Mesodermal cell (in vitro differentiated cells): ENCODE measurements at regions not wholly inside any gene's neighbourhood (a gene's known extent, or its start where the extent isn't known, plus 50 kb on each side); places are given as distances from the start of the nearest gene placed in this dataset.
"Not testable (repeated sequence)": the region's sequence is repeated elsewhere in the genome, so short reads cannot be mapped to it uniquely, and the experiment has no call there.

Experiments
- H3K27ac ChIP-seq: 2 replicates; pipeline ENCODE4 v1.7.0; 2013; ENCODE audit warnings: mild to moderate bottlenecking, low read depth, low read length, moderate library complexity; ENCODE audit not compliant: severe bottlenecking
- H3K36me3 ChIP-seq: 2 replicates; pipeline ENCODE4 v1.7.1; 2013; ENCODE audit warnings: mild to moderate bottlenecking, low read length, moderate library complexity; ENCODE audit not compliant: control insufficient read depth, insufficient read depth
- H3K4me1 ChIP-seq: one replicate; pipeline ENCODE4 v1.7.1; 2013; ENCODE audit warnings: mild to moderate bottlenecking, low read length; ENCODE audit not compliant: insufficient read depth, control insufficient read depth, poor library complexity, severe bottlenecking
- H3K4me3 ChIP-seq: 2 replicates; pipeline ENCODE4 v1.7.0; 2013; ENCODE audit warnings: low read length, control low read depth, mild to moderate bottlenecking; ENCODE audit not compliant: insufficient read depth, poor library complexity, severe bottlenecking; ENCODE audit errors: extremely low read depth
- H3K9me3 ChIP-seq: 2 replicates; pipeline ENCODE4 v1.7.1; 2013; ENCODE audit warnings: mild to moderate bottlenecking, low read length, moderate library complexity; ENCODE audit not compliant: control insufficient read depth
- WGBS, 2 experiments: methylation state at CpG; one replicate each; pipeline ENCODE4 v1.1.5; 2013; ENCODE audit warnings: missing lambda C conversion rate in 2 of 2; ENCODE audit not compliant: insufficient coverage in 2 of 2; 5-methylcytosine and 5-hydroxymethylcytosine counted together

- H3K36me3 ChIP-seq: peaks cover 4% of the 10 kb centered on the region
- WGBS, 2 experiments: 100% methylated on average over 1 of the region's 2 CpGs; no CpG with 5 or more reads in 1 of the 2 experiments
- no peaks in the 10 kb centered on the region for H3K4me1 ChIP-seq
- no peak overlapping the region for H3K27ac ChIP-seq
- H3K4me3 ChIP-seq: no peak overlapping the region
- no peaks in the 10 kb centered on the region for H3K9me3 ChIP-seq
Observed at GRCh38 chr4:122997463-122998101, 75.2 kb upstream of the NUDT6 start.

DNA sequence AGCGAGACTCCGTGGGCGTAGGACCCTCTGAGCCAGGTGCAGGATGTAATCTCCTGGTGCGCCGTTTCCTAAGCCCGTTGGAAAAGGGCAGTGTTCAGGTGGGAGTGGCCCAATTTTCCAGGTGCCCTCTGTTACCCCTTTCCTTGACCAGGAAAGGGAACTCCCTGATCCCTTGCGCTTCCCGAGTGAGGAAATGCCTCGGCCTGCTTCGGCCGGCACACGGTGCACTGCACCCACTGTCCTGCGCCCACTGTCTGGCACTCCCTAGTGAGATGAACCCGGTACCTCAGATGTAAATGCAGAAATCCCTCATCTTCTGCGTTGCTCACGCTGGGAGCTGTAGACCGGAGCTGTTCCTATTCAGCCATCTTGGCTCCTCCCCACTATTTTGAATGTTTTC is 81.7 kb upstream of the NUDT6 start:
- H3K36me3 ChIP-seq, H3K4me1 ChIP-seq, H3K9me3 ChIP-seq, H3K4me3 ChIP-seq, H3K27ac ChIP-seq: not testable (repeated sequence)
- WGBS, 2 experiments: 95 to 97% methylated on average over 13 to 14 of the region's 17 CpGs

DNA sequence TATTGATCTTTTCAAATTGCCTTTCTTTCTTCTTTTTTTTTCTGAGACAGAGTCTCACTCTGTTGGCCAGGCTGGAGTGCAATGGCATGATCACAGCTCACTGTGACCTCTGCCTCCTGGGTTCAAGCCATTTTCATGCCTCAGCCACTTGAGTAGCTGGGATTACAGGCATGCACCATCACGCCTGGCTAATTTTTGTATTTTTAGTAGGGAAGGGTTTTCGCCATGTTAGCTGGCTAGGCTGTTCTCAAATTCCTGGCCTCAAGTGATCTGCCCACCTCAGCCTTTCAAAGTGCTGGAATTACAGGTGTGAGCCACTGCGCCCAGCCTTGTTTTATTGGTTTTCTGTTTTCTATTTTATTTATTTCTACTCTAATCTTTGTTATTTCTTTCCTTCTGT is 82.7 kb upstream of the NUDT6 start:
- 50% methylated on average over 2 of the region's 3 CpGs for WGBS, 2 experiments
- H3K27ac ChIP-seq, H3K4me3 ChIP-seq, H3K36me3 ChIP-seq, H3K9me3 ChIP-seq, H3K4me1 ChIP-seq: not testable (repeated sequence)

DNA sequence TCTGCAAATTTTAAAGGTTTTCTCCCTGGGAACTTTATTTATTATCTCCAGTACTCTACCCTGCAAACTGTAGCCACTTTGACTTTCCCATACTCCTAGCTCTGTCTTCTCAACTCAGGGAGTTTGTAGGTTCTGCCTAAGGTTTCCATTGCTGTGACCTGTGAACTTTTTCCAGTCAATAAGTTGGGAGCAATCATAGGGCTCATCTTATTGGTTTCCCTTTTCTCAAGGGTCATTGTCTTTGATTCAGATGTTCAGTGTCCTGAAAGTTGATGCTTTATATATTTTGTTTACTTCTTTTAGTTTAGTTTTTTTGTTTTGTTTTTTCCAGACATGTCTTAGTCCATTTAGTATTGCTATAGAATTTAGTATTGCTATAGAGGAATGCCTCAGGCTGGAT is 85.3 kb upstream of the NUDT6 start:
- Histone ChIP-seq H3K4me1 (no peaks in the 10 kb centered on the region), H3K36me3 (peaks cover 13% of the 10 kb centered on the region), H3K27ac (no peak overlapping the region)

DNA sequence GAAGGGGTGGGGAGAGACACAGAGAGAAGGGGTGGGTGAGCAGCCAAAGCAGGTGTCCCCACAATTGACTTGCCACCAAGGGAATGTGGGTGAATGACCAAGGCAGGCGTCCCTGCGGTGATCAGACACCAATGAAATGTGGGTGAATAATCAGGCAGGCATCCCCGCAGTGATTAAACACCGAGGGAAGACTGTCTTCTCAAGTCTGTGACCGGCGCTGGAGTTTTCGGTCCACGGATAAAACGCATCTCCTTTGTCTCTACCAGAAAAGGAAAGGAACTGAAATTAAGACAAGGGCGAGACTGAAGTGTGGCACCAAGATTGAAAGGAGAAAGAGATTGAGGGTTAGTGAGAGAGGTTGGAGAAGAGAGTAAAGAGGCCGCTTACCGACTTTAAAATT is 90.0 kb upstream of the NUDT6 start:
- not testable (repeated sequence) for H3K4me3 ChIP-seq, H3K27ac ChIP-seq, H3K9me3 ChIP-seq, H3K4me1 ChIP-seq
- 97 to 98% methylated on average over 7 to 11 of the region's 12 CpGs for WGBS, 2 experiments
- H3K36me3 ChIP-seq: peaks cover 13% of the 10 kb centered on the region

More for the DNA sequence above, 85.3 kb upstream of the NUDT6 start:
- H3K9me3 ChIP-seq: no peaks in the 10 kb centered on the region
- no peak overlapping the region for H3K4me3 ChIP-seq

- no peak overlapping the region for H3K27ac ChIP-seq
- WGBS, 2 experiments: no CpG with 5 or more reads among the region's 1 CpG
- H3K9me3 ChIP-seq: no peaks in the 10 kb centered on the region
- no peak overlapping the region for H3K4me3 ChIP-seq
- no peaks in the 10 kb centered on the region for H3K4me1 ChIP-seq
- H3K36me3 ChIP-seq: peaks cover 9% of the 10 kb centered on the region
Observed at GRCh38 chr4:123014038-123014437, 91.6 kb upstream of the NUDT6 start.

- 80 to 100% methylated on average over 2 to 5 of the region's 8 CpGs for WGBS, 2 experiments
Observed at GRCh38 chr4:123017078-123017477, 94.7 kb upstream of the NUDT6 start.

GRCh38 chr4:123017636-123018395 is 95.4 kb upstream of the NUDT6 start:
- 100% methylated on average over 1 of the region's 3 CpGs; no CpG with 5 or more reads in 1 of the 2 experiments for WGBS, 2 experiments
- no peaks in the 10 kb centered on the region for H3K36me3 ChIP-seq
- no peak overlapping the region for H3K27ac ChIP-seq
- no peaks in the 10 kb centered on the region for H3K4me1 ChIP-seq
- no peaks in the 10 kb centered on the region for H3K9me3 ChIP-seq
- H3K4me3 ChIP-seq: no peak overlapping the region

More at GRCh38 chr4:123017078-123017477, 94.7 kb upstream of the NUDT6 start:
- H3K27ac ChIP-seq: no peak overlapping the region
- H3K4me3 ChIP-seq: no peak overlapping the region
- H3K9me3 ChIP-seq: no peaks in the 10 kb centered on the region
- no peaks in the 10 kb centered on the region for H3K36me3 ChIP-seq
- no peaks in the 10 kb centered on the region for H3K4me1 ChIP-seq

DNA sequence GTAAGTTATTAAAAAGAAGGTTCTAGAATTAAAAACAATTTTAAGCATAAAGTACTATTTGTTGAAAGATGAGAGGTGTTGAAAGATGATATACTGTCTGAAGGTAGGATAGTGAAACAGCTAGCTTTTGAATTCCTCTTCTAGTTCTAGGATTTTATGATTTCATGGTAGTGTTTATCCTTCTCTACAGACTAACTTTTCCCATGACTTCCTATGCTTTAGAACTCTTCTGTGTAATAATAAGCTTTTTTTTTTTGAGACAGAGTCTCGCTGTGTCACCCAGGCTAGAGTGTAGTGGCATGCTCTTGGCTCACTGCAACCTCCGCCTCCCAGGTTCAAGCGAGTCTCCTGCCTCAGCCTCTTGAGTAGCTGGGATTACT is 96.0 kb upstream of the NUDT6 start:
- H3K27ac ChIP-seq: no peak overlapping the region
- no peaks in the 10 kb centered on the region for H3K36me3 ChIP-seq
- no peak overlapping the region for H3K4me3 ChIP-seq
- H3K4me1 ChIP-seq: no peaks in the 10 kb centered on the region
- 30 to 67% methylated on average over 2 to 3 of the region's 3 CpGs for WGBS, 2 experiments
- H3K9me3 ChIP-seq: no peaks in the 10 kb centered on the region

- Histone ChIP-seq H3K4me3 (no peak overlapping the region), H3K36me3 (no peaks in the 10 kb centered on the region), H3K4me1 (peaks cover 8% of the 10 kb centered on the region), H3K9me3 (no peaks in the 10 kb centered on the region), H3K27ac (no peak overlapping the region)
- 94 to 97% methylated on average over 6 to 7 of the region's 11 CpGs for WGBS, 2 experiments
Observed at GRCh38 chr4:123020285-123020684, 97.9 kb upstream of the NUDT6 start.

DNA sequence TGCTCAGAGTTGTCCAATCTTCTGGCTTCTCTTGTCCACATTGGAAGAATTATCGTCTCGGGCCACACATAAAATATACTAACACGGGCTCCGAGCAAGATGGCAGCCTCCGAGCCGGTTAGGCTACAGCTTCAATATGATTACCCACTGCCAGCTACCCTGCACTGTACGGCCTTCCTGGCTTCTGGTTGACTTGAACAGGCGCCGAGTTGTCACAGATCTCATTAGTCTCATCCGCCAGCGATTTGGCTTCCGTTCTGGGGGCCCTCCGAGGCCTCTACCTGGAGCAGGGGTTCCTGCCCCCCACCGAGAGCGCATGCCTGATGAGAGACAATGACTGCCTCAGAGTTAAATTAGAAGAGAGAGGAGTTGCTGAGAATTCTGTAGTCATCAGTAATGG is 101.2 kb upstream of the NUDT6 start:
- Histone ChIP-seq H3K4me1 (peaks cover 17% of the 10 kb centered on the region), H3K36me3 (peaks cover 4% of the 10 kb centered on the region), H3K9me3 (no peaks in the 10 kb centered on the region), H3K27ac (no peak overlapping the region), H3K4me3 (no peak overlapping the region)
- WGBS, 2 experiments: 93 to 94% methylated on average over 13 to 15 of the region's 15 CpGs
